Neural cell (in vitro differentiated cells): ENCODE measurements at regions not wholly inside any gene's neighbourhood (a gene's known extent, or its start where the extent isn't known, plus 50 kb on each side); places are given as distances from the start of the nearest gene placed in this dataset.

Experiments used
- EZH2 ChIP-seq: fragments of 200-600, 300-800 bp; shearing (Covaris generic), sonication (generic); IDR thresholded peaks from 2 replicates; pipeline ENCODE4 v1.6.1; 2014; ENCODE audit warnings: antibody characterized with exemption, low read length, borderline replicate concordance, mild to moderate bottlenecking; ENCODE audit not compliant: insufficient read depth, poor library complexity, severe bottlenecking
- POLR2AphosphoS5 ChIP-seq: IDR thresholded peaks from 2 replicates; pipeline ENCODE4 v1.6.1; 2012
- SMC3 ChIP-seq: fragments of 450-650 bp; conservative IDR thresholded peaks from 2 replicates; pipeline ENCODE4 v1.6.1; 2014; ENCODE audit warnings: antibody characterized with exemption, mild to moderate bottlenecking, moderate library complexity; ENCODE audit not compliant: poor library complexity
- TF ChIP-seq, protein P1 (sequence below): fragments of 450-650 bp; IDR thresholded peaks from 2 replicates; pipeline ENCODE4 v1.5.1; 2014; ENCODE audit warnings: antibody characterized with exemption, mild to moderate bottlenecking, moderate library complexity; ENCODE audit not compliant: poor library complexity, severe bottlenecking

DNA sequence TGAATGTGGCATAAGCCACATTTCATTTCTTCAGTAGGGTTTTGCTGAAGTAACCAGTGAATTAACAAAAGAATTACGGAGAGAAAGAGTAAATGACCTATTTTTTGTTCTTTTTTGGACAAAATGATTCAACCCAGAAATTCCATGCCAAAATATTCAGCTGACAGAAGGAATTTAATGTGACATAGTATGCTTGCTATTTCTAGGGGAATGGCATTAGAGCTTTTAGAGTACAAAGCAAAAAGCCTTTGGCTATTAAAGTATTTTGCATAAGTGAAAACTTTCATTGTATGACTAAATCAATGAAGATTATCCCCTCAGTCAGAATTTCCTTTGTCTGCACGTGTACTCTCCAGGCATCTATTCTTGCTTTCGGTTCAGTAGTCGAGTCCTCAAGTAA lies 465.3 kb downstream of the COG6 start:
- TF ChIP-seq EZH2 (no peak), SMC3 (no peak), POLR2AphosphoS5 (no peak)
- TF ChIP-seq, protein P1, sequence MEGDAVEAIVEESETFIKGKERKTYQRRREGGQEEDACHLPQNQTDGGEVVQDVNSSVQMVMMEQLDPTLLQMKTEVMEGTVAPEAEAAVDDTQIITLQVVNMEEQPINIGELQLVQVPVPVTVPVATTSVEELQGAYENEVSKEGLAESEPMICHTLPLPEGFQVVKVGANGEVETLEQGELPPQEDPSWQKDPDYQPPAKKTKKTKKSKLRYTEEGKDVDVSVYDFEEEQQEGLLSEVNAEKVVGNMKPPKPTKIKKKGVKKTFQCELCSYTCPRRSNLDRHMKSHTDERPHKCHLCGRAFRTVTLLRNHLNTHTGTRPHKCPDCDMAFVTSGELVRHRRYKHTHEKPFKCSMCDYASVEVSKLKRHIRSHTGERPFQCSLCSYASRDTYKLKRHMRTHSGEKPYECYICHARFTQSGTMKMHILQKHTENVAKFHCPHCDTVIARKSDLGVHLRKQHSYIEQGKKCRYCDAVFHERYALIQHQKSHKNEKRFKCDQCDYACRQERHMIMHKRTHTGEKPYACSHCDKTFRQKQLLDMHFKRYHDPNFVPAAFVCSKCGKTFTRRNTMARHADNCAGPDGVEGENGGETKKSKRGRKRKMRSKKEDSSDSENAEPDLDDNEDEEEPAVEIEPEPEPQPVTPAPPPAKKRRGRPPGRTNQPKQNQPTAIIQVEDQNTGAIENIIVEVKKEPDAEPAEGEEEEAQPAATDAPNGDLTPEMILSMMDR = no peak
